PFSK-1 (cell line): ENCODE measurements at regions not wholly inside any gene's neighbourhood (a gene's known extent, or its start where the extent isn't known, plus 50 kb on each side); places are given as distances from the start of the nearest gene placed in this dataset.

Source experiments
- FOXP2 ChIP-seq: optimal IDR thresholded peaks from 2 replicates; pipeline ENCODE3; 2011; ENCODE audit warnings: borderline replicate concordance, control low read depth, inconsistent platforms; ENCODE audit not compliant: insufficient read depth; ENCODE audit errors: extremely low read length, extremely low read depth
- POLR2AphosphoS5 ChIP-seq: IDR thresholded peaks from 2 replicates; pipeline ENCODE4 v1.6.1; 2012; ENCODE audit warnings: low read depth, mild to moderate bottlenecking, control low read depth, low read length, moderate library complexity
- REST ChIP-seq, 2 experiments: IDR thresholded peaks; 2 replicates each; pipeline versions ENCODE4 v1.6.1 to v1.8.0; 2011 to 2012; ENCODE audit warnings: low read depth in 2 of 2, low read length in 2 of 2, control low read depth in 1 of 2, inconsistent platforms in 1 of 2, mild to moderate bottlenecking in 1 of 2, moderate library complexity in 1 of 2; ENCODE audit not compliant: insufficient read depth in 1 of 2
- SIN3A ChIP-seq: IDR thresholded peaks from 2 replicates; pipeline ENCODE4 v1.6.1; 2012; ENCODE audit warnings: mild to moderate bottlenecking, low read length, moderate library complexity, borderline replicate concordance; ENCODE audit not compliant: insufficient read depth
- TAF1 ChIP-seq: IDR thresholded peaks from 2 replicates; pipeline ENCODE4 v1.6.1; 2012; ENCODE audit warnings: low read length, control low read depth, borderline replicate concordance; ENCODE audit not compliant: insufficient read depth

- no peak for TF ChIP-seq TAF1
- TF ChIP-seq FOXP2: peak; percentile 60
- TF ChIP-seq POLR2AphosphoS5: no peak
- TF ChIP-seq REST (IDR thresholded peaks at IDR 0.05; ENCODE audit: insufficient read depth in 1 of 2, low read depth in 2 of 2, low read length in 2 of 2): peak in 1 of 2 experiments; percentile 57; a peak in 1 of 4 replicates
- no peak for TF ChIP-seq SIN3A
Observed at GRCh38 chr4:38562751-38563198, 101.2 kb upstream of the KLF3 start.
